Rectal smooth muscle tissue (tissue), 1 donor: ENCODE measurements at regions not wholly inside any gene's neighbourhood (a gene's known extent, or its start where the extent isn't known, plus 50 kb on each side); places are given as distances from the start of the nearest gene placed in this dataset.

ENCODE experiments used
- H3K27ac ChIP-seq: one replicate; pipeline ENCODE4 v1.7.0; 2013; ENCODE audit warnings: low read depth, low read length, inconsistent platforms
- H3K27me3 ChIP-seq: one replicate; pipeline ENCODE4 v1.7.0; 2013; ENCODE audit warnings: low read length; ENCODE audit not compliant: control insufficient read depth, insufficient read depth
- H3K36me3 ChIP-seq: one replicate; pipeline ENCODE4 v1.7.0; 2013; ENCODE audit warnings: low read length; ENCODE audit not compliant: control insufficient read depth, insufficient read depth
- H3K4me1 ChIP-seq: one replicate; pipeline ENCODE4 v1.7.0; 2013; ENCODE audit warnings: low read length; ENCODE audit not compliant: control insufficient read depth, insufficient read depth
- H3K4me3 ChIP-seq: one replicate; pipeline ENCODE4 v1.7.0; 2013; ENCODE audit warnings: low read length
- H3K9ac ChIP-seq: one replicate; pipeline ENCODE4 v1.7.0; 2013; ENCODE audit warnings: low read length

- Histone ChIP-seq H3K9ac (no peak overlapping the region), H3K36me3 (no peaks in the 10 kb centered on the region), H3K4me3 (no peak overlapping the region)
Observed at GRCh38 chr18:40546875-40547274, 1408.2 kb upstream of the PIK3C3 start.

GRCh38 chr18:40534723-40535122 lies 1420.3 kb upstream of the PIK3C3 start:
- Histone ChIP-seq H3K9ac (no peak overlapping the region), H3K27ac (no peak overlapping the region), H3K36me3 (no peaks in the 10 kb centered on the region), H3K4me1 (no peaks in the 10 kb centered on the region), H3K4me3 (no peak overlapping the region), H3K27me3 (no peaks in the 10 kb centered on the region)

More at GRCh38 chr18:40546875-40547274, 1408.2 kb upstream of the PIK3C3 start:
- Histone ChIP-seq H3K27ac (no peak overlapping the region), H3K27me3 (no peaks in the 10 kb centered on the region), H3K4me1 (no peaks in the 10 kb centered on the region)

GRCh38 chr18:40532046-40532445 lies 1423.0 kb upstream of the PIK3C3 start:
- Histone ChIP-seq H3K4me3 (no peak overlapping the region), H3K27ac (no peak overlapping the region), H3K36me3 (no peaks in the 10 kb centered on the region), H3K27me3 (no peaks in the 10 kb centered on the region), H3K9ac (no peak overlapping the region), H3K4me1 (no peaks in the 10 kb centered on the region)

- no peak overlapping the region for H3K27ac ChIP-seq
Observed at GRCh38 chr18:40531051-40531450, 1424.0 kb upstream of the PIK3C3 start.

GRCh38 chr18:40529478-40529877 lies 1425.6 kb upstream of the PIK3C3 start:
- Histone ChIP-seq H3K4me1 (no peaks in the 10 kb centered on the region), H3K27ac (no peak overlapping the region), H3K36me3 (no peaks in the 10 kb centered on the region), H3K4me3 (no peak overlapping the region), H3K9ac (no peak overlapping the region), H3K27me3 (no peaks in the 10 kb centered on the region)

More at GRCh38 chr18:40531051-40531450, 1424.0 kb upstream of the PIK3C3 start:
- Histone ChIP-seq H3K4me1 (no peaks in the 10 kb centered on the region), H3K27me3 (no peaks in the 10 kb centered on the region), H3K4me3 (no peak overlapping the region), H3K36me3 (no peaks in the 10 kb centered on the region), H3K9ac (no peak overlapping the region)

GRCh38 chr18:40524881-40525280 lies 1430.2 kb upstream of the PIK3C3 start:
- H3K9ac ChIP-seq, result no peak overlapping the region
- H3K27ac ChIP-seq, result no peak overlapping the region
- no peaks in the 10 kb centered on the region for H3K36me3 ChIP-seq
- H3K27me3 ChIP-seq, result no peaks in the 10 kb centered on the region
- H3K4me3 ChIP-seq, result no peak overlapping the region
- H3K4me1 ChIP-seq, result no peaks in the 10 kb centered on the region

- Histone ChIP-seq H3K4me1 (no peaks in the 10 kb centered on the region), H3K27ac (no peak overlapping the region), H3K4me3 (no peak overlapping the region), H3K27me3 (no peaks in the 10 kb centered on the region), H3K9ac (no peak overlapping the region), H3K36me3 (no peaks in the 10 kb centered on the region)
Observed at GRCh38 chr18:40523287-40523686, 1431.7 kb upstream of the PIK3C3 start.

GRCh38 chr18:40501026-40501425 lies 1454.0 kb upstream of the PIK3C3 start:
- Histone ChIP-seq H3K27me3 (no peaks in the 10 kb centered on the region), H3K4me3 (no peak overlapping the region), H3K27ac (no peak overlapping the region), H3K4me1 (no peaks in the 10 kb centered on the region), H3K36me3 (no peaks in the 10 kb centered on the region), H3K9ac (no peak overlapping the region)

GRCh38 chr18:40494603-40495002 lies 1460.4 kb upstream of the PIK3C3 start:
- Histone ChIP-seq H3K9ac (no peak overlapping the region), H3K27ac (no peak overlapping the region)

GRCh38 chr18:40493316-40493715 lies 1461.7 kb upstream of the PIK3C3 start:
- no peak overlapping the region for H3K27ac ChIP-seq
- H3K36me3 ChIP-seq, result no peaks in the 10 kb centered on the region
- H3K9ac ChIP-seq, result no peak overlapping the region
- H3K4me1 ChIP-seq, result no peaks in the 10 kb centered on the region
- H3K4me3 ChIP-seq, result no peak overlapping the region
- no peaks in the 10 kb centered on the region for H3K27me3 ChIP-seq

More at GRCh38 chr18:40494603-40495002, 1460.4 kb upstream of the PIK3C3 start:
- no peaks in the 10 kb centered on the region for H3K4me1 ChIP-seq
- H3K36me3 ChIP-seq, result no peaks in the 10 kb centered on the region
- H3K27me3 ChIP-seq, result no peaks in the 10 kb centered on the region
- H3K4me3 ChIP-seq, result no peak overlapping the region

GRCh38 chr18:40489301-40489700 lies 1465.7 kb upstream of the PIK3C3 start:
- Histone ChIP-seq H3K27ac (no peak overlapping the region), H3K4me3 (no peak overlapping the region), H3K9ac (no peak overlapping the region), H3K27me3 (no peaks in the 10 kb centered on the region), H3K4me1 (no peaks in the 10 kb centered on the region), H3K36me3 (no peaks in the 10 kb centered on the region)

- no peak overlapping the region for H3K4me3 ChIP-seq
- H3K36me3 ChIP-seq, result no peaks in the 10 kb centered on the region
- H3K27me3 ChIP-seq, result no peaks in the 10 kb centered on the region
- H3K4me1 ChIP-seq, result no peaks in the 10 kb centered on the region
- no peak overlapping the region for H3K27ac ChIP-seq
- no peak overlapping the region for H3K9ac ChIP-seq
Observed at GRCh38 chr18:40485318-40485717, 1469.7 kb upstream of the PIK3C3 start.

GRCh38 chr18:40473221-40474029 lies 1481.6 kb upstream of the PIK3C3 start:
- H3K27me3 ChIP-seq, result no peaks in the 10 kb centered on the region
- H3K9ac ChIP-seq, result no peak overlapping the region
- no peaks in the 10 kb centered on the region for H3K4me1 ChIP-seq
- no peaks in the 10 kb centered on the region for H3K36me3 ChIP-seq
- no peak overlapping the region for H3K27ac ChIP-seq
- no peak overlapping the region for H3K4me3 ChIP-seq
